Fibroblast of lung (primary cell): ENCODE measurements at regions not wholly inside any gene's neighbourhood (a gene's known extent, or its start where the extent isn't known, plus 50 kb on each side); places are given as distances from the start of the nearest gene placed in this dataset.

ENCODE experiments used
- DNase-seq, 2 donors: peaks; one replicate each; pipeline versions ENCODE4 v3.0.0 to v3.0.0-alpha.2; 2010; ENCODE audit warnings: low read depth in 2 of 2
- H2AFZ ChIP-seq: 2 replicates; pipeline ENCODE4 v1.5.1; 2012; ENCODE audit warnings: low read length, control low read depth, inconsistent platforms
- H3K27ac ChIP-seq: 2 replicates; pipeline ENCODE4 v1.5.1; 2011; ENCODE audit warnings: low read length, control low read depth; ENCODE audit not compliant: insufficient read depth
- H3K27me3 ChIP-seq: 2 replicates; pipeline ENCODE4 v1.5.1; 2011; ENCODE audit warnings: mild to moderate bottlenecking, low read length; ENCODE audit not compliant: control insufficient read depth, insufficient read depth
- H3K36me3 ChIP-seq: 2 replicates; pipeline ENCODE4 v1.5.1; 2011; ENCODE audit warnings: low read length; ENCODE audit not compliant: control insufficient read depth, insufficient read depth
- H3K4me1 ChIP-seq: 2 replicates; pipeline ENCODE4 v1.5.1; 2011; ENCODE audit warnings: low read length; ENCODE audit not compliant: control insufficient read depth, insufficient read depth; ENCODE audit errors: extremely low read depth
- H3K4me2 ChIP-seq: 2 replicates; pipeline ENCODE4 v1.5.1; 2011; ENCODE audit warnings: low read length, control low read depth; ENCODE audit not compliant: insufficient read depth; ENCODE audit errors: extremely low read depth
- H3K4me3 ChIP-seq, 4 experiments: fragments of 200-600 bp in 1 of 4; sonication (generic) in 1 of 4; replicated peaks in 1 of 4; 2 replicates each; pipeline ENCODE4 v1.5.1; 2011 to 2016; ENCODE audit warnings: low read length in 4 of 4, low read depth in 3 of 4, mild to moderate bottlenecking in 3 of 4, control low read depth in 2 of 4, inconsistent platforms in 1 of 4, mixed read lengths in 1 of 4; ENCODE audit not compliant: insufficient read depth in 1 of 4; ENCODE audit errors: control extremely low read depth in 1 of 4
- H3K79me2 ChIP-seq: 2 replicates; pipeline ENCODE4 v1.5.1; 2012; ENCODE audit warnings: mild to moderate bottlenecking, low read length, inconsistent platforms; ENCODE audit not compliant: control insufficient read depth, insufficient read depth
- H3K9ac ChIP-seq: 2 replicates; pipeline ENCODE4 v1.5.1; 2011; ENCODE audit warnings: mild to moderate bottlenecking, low read length, control low read depth; ENCODE audit not compliant: insufficient read depth
- H3K9me3 ChIP-seq: 2 replicates; pipeline ENCODE4 v1.5.1; 2012; ENCODE audit warnings: low read depth, low read length; ENCODE audit not compliant: control insufficient read depth, insufficient read depth
- H4K20me1 ChIP-seq: 2 replicates; pipeline ENCODE4 v1.5.1; 2011; ENCODE audit warnings: low read length; ENCODE audit not compliant: control insufficient read depth, insufficient read depth; ENCODE audit errors: extremely low read depth
- CTCF ChIP-seq, 2 donors: IDR thresholded peaks in 1 of 2; conservative IDR thresholded peaks in 1 of 2; 1 replicate in 1 of 2; 2 replicates in 1 of 2; pipeline ENCODE4 v1.5.1; 2011 to 2012; ENCODE audit warnings: low read length in 2 of 2, control low read depth in 1 of 2, inconsistent platforms in 1 of 2, low read depth in 1 of 2, mild to moderate bottlenecking in 1 of 2
- EZH2 ChIP-seq: IDR thresholded peaks from 2 replicates; pipeline ENCODE4 v1.5.1; 2012; ENCODE audit warnings: low read length, control low read depth, mild to moderate bottlenecking; ENCODE audit errors: missing control alignments

GRCh38 chr7:159238541-159238940 lies 93.9 kb upstream of the VIPR2 start:
- Histone ChIP-seq H3K4me2 (no peak overlapping the region), H3K4me1 (no peaks in the 10 kb centered on the region), H2AFZ (no peak overlapping the region), H4K20me1 (no peaks in the 10 kb centered on the region), H3K36me3 (no peaks in the 10 kb centered on the region), H3K79me2 (no peaks in the 10 kb centered on the region), H3K27ac (no peak overlapping the region), H3K4me3 (no peak overlapping the region), H3K9me3 (no peaks in the 10 kb centered on the region), H3K27me3 (no peaks in the 10 kb centered on the region), H3K9ac (no peak overlapping the region)
- no peak for DNase-seq
- TF ChIP-seq EZH2 = no peak
- TF ChIP-seq CTCF (conservative IDR thresholded peaks at IDR 0.05 in 1 of 2, IDR thresholded peaks at IDR 0.05 in 1 of 2; ENCODE audit: low read depth in 1 of 2, low read length in 2 of 2) = no peak

GRCh38 chr7:159237022-159237653 lies 92.5 kb upstream of the VIPR2 start:
- Histone ChIP-seq H3K27me3 (no peaks in the 10 kb centered on the region), H4K20me1 (no peaks in the 10 kb centered on the region), H3K4me3 (no peak overlapping the region), H3K9ac (no peak overlapping the region), H3K4me2 (no peak overlapping the region), H2AFZ (no peak overlapping the region), H3K27ac (no peak overlapping the region), H3K36me3 (no peaks in the 10 kb centered on the region), H3K4me1 (no peaks in the 10 kb centered on the region), H3K79me2 (no peaks in the 10 kb centered on the region), H3K9me3 (no peaks in the 10 kb centered on the region)
- DNase-seq = no peak
- TF ChIP-seq EZH2 = no peak
- no peak for TF ChIP-seq CTCF (conservative IDR thresholded peaks at IDR 0.05 in 1 of 2, IDR thresholded peaks at IDR 0.05 in 1 of 2; ENCODE audit: low read depth in 1 of 2, low read length in 2 of 2)

GRCh38 chr7:159231017-159231416 lies 86.3 kb upstream of the VIPR2 start:
- TF ChIP-seq EZH2 (no peak), CTCF (conservative IDR thresholded peaks at IDR 0.05 in 1 of 2, IDR thresholded peaks at IDR 0.05 in 1 of 2; ENCODE audit: low read depth in 1 of 2, low read length in 2 of 2) (no peak)

More at GRCh38 chr7:159231017-159231416, 86.3 kb upstream of the VIPR2 start:
- no peak for DNase-seq
- Histone ChIP-seq H3K4me2 (no peak overlapping the region), H3K27me3 (no peaks in the 10 kb centered on the region), H3K4me3 (no peak overlapping the region), H3K27ac (no peak overlapping the region), H3K9ac (no peak overlapping the region), H4K20me1 (no peaks in the 10 kb centered on the region), H3K4me1 (no peaks in the 10 kb centered on the region), H3K36me3 (no peaks in the 10 kb centered on the region), H3K9me3 (no peaks in the 10 kb centered on the region), H2AFZ (no peak overlapping the region), H3K79me2 (no peaks in the 10 kb centered on the region)
